HCT116 (cell line): ENCODE measurements at regions not wholly inside any gene's neighbourhood (a gene's known extent, or its start where the extent isn't known, plus 50 kb on each side); places are given as distances from the start of the nearest gene placed in this dataset.

Source experiments
- ATAC-seq: fragments of 200-7000 bp; cut with Tn5 transposase; 2 replicates; pipeline ENCODE4 v1.9.1; 2020; ENCODE audit warnings: mild to moderate bottlenecking, moderate library complexity
- BruUV-seq: library from RNA; stranded (reverse); fragments of 400-500 nt; replicated peaks from 2 replicates; lab custom pipeline; 2021; lab: Mats Ljungman, UMichigan
- CTCF ChIA-PET: fragments of 300-600 bp; sonication (Branson Sonifier 250); formaldehyde crosslinking; loops from one replicate; lab custom pipeline; 2021; ENCODE audit warnings: antibody characterized with exemption; lab: Charles Lee
- POLR2A ChIA-PET: fragments of 300-600, 350-600 bp; sonication (Branson Sonifier 250); formaldehyde crosslinking; loops from one replicate; lab custom pipeline; 2021; ENCODE audit warnings: antibody characterized with exemption; lab: Charles Lee
- RAD21 ChIA-PET, 2 experiments: fragments of 300-600 bp; sonication (Branson Sonifier 250); formaldehyde crosslinking; loops; one replicate each; lab custom pipeline; 2023; ENCODE audit warnings: low total read pairs in 2 of 2; ENCODE audit not compliant: uncharacterized antibody in 2 of 2, unreplicated experiment in 2 of 2, low non-redundant PET in 1 of 2; lab: Charles Lee
- DNase-seq: peaks from one replicate; pipeline ENCODE4 v3.0.0-alpha.2; 2010; ENCODE audit warnings: low read depth, low spot score
- H2AFZ ChIP-seq: fragments of 200-600 bp; shearing (Covaris generic), sonication (generic); 2 replicates; pipeline ENCODE4 v1.6.1; 2017; ENCODE audit warnings: low read depth, mixed run types, mixed read lengths, antibody characterized with exemption, low read length; ENCODE audit not compliant: poor library complexity, severe bottlenecking
- H3K27ac ChIP-seq: 2 replicates; pipeline ENCODE4 v1.5.1; 2012; ENCODE audit warnings: low read depth, low read length
- H3K27me3 ChIP-seq: fragments of 200-600 bp; sonication (generic); 2 replicates; pipeline ENCODE4 v1.6.1; 2016; ENCODE audit warnings: mixed run types, low read length, mixed read lengths; ENCODE audit not compliant: insufficient read depth
- H3K36me3 ChIP-seq, 2 experiments: fragments of 200-500 bp in 1 of 2; fragments of 200-600 bp in 1 of 2; sonication (Bioruptor generic) in 1 of 2; sonication (generic) in 1 of 2; 2 replicates each; pipeline versions ENCODE4 v1.5.1 to v1.6.1; 2014 to 2016; ENCODE audit warnings: low read length in 2 of 2, inconsistent platforms in 1 of 2, mixed read lengths in 1 of 2, mixed run types in 1 of 2; ENCODE audit not compliant: insufficient read depth in 2 of 2, control insufficient read depth in 1 of 2
- H3K4me1 ChIP-seq, 2 experiments: fragments of 200-600 bp in 1 of 2; sonication (generic) in 1 of 2; 2 replicates each; pipeline versions ENCODE4 v1.5.1 to v1.6.1; 2012 to 2017; ENCODE audit warnings: low read length in 2 of 2, inconsistent platforms in 1 of 2, mild to moderate bottlenecking in 1 of 2, mixed read lengths in 1 of 2, mixed run types in 1 of 2, moderate library complexity in 1 of 2; ENCODE audit not compliant: insufficient read depth in 2 of 2, control insufficient read depth in 1 of 2
- H3K4me2 ChIP-seq: fragments of 200-600 bp; sonication (generic); 2 replicates; pipeline ENCODE4 v1.6.1; 2017; ENCODE audit warnings: mixed run types, low read length, mixed read lengths
- H3K4me3 ChIP-seq, 2 experiments: fragments of 200-600 bp in 1 of 2; sonication (generic) in 1 of 2; replicated peaks in 1 of 2; 2 replicates each; pipeline ENCODE4 v1.5.1; 2011 to 2016; ENCODE audit warnings: low read length in 2 of 2, control low read depth in 1 of 2, low read depth in 1 of 2, mild to moderate bottlenecking in 1 of 2, mixed read lengths in 1 of 2, mixed run types in 1 of 2
- H3K79me2 ChIP-seq: fragments of 200-600 bp; sonication (generic); 2 replicates; pipeline ENCODE4 v1.6.1; 2017; ENCODE audit warnings: mild to moderate bottlenecking, mixed run types, low read length, moderate library complexity, mixed read lengths; ENCODE audit not compliant: insufficient read depth
- H3K9ac ChIP-seq: fragments of 200-600 bp; sonication (generic); 2 replicates; pipeline ENCODE4 v1.6.1; 2016; ENCODE audit warnings: low read length, mixed read lengths
- H3K9me2 ChIP-seq: fragments of 200-600 bp; sonication (generic), shearing (Covaris generic); 2 replicates; pipeline ENCODE4 v1.6.1; 2017; ENCODE audit warnings: mixed run types, mild to moderate bottlenecking, moderate library complexity; ENCODE audit not compliant: insufficient read depth
- H3K9me3 ChIP-seq, 2 experiments: fragments of 200-500 bp in 1 of 2; fragments of 200-600 bp in 1 of 2; sonication (Bioruptor generic) in 1 of 2; sonication (generic) in 1 of 2; 2 replicates each; pipeline ENCODE4 v1.6.1; 2014 to 2017; ENCODE audit warnings: low read length in 2 of 2, mixed read lengths in 2 of 2, inconsistent platforms in 1 of 2, low read depth in 1 of 2, mild to moderate bottlenecking in 1 of 2, mixed run types in 1 of 2, moderate library complexity in 1 of 2; ENCODE audit not compliant: control insufficient read depth in 1 of 2, insufficient read depth in 1 of 2
- H4K20me1 ChIP-seq: fragments of 200-600 bp; sonication (generic), shearing (Covaris generic); 2 replicates; pipeline ENCODE4 v1.6.1; 2017; ENCODE audit warnings: mixed run types, mild to moderate bottlenecking, moderate library complexity; ENCODE audit not compliant: insufficient read depth
- ATF3 ChIP-seq: IDR thresholded peaks from 2 replicates; pipeline ENCODE4 v1.6.1; 2012
- CBX3 ChIP-seq: IDR thresholded peaks from 2 replicates; pipeline ENCODE4 v1.6.1; 2012; ENCODE audit warnings: low read depth
- CEBPB ChIP-seq: IDR thresholded peaks from 2 replicates; pipeline ENCODE4 v1.6.1; 2012; ENCODE audit warnings: low read depth
- CTCF ChIP-seq, 3 experiments: fragments of 200-600 bp in 1 of 3; sonication (generic) in 1 of 3; IDR thresholded peaks in 2 of 3; conservative IDR thresholded peaks in 1 of 3; 2 replicates each; pipeline ENCODE4 v1.5.1; 2012 to 2017; ENCODE audit warnings: low read depth in 2 of 3, low read length in 2 of 3, antibody characterized with exemption in 1 of 3, borderline replicate concordance in 1 of 3, control low read depth in 1 of 3, mild to moderate bottlenecking in 1 of 3, mixed read lengths in 1 of 3, mixed run types in 1 of 3, moderate library complexity in 1 of 3; ENCODE audit not compliant: insufficient read depth in 1 of 3
- EGR1 ChIP-seq: IDR thresholded peaks from 2 replicates; pipeline ENCODE4 v1.6.1; 2012; ENCODE audit warnings: low read depth
- ELF1 ChIP-seq: IDR thresholded peaks from 2 replicates; pipeline ENCODE4 v1.6.1; 2012; ENCODE audit warnings: low read depth, borderline replicate concordance
- EZH2 ChIP-seq: fragments of 200-600 bp; sonication (generic); IDR thresholded peaks from 2 replicates; pipeline ENCODE4 v1.6.1; 2017; ENCODE audit warnings: antibody characterized with exemption, mixed run types
- EZH2phosphoT487 ChIP-seq: fragments of 200-600 bp; IDR thresholded peaks from 2 replicates; pipeline ENCODE4 v1.6.1; 2018; ENCODE audit warnings: antibody characterized with exemption, borderline replicate concordance
- FOSL1 ChIP-seq: IDR thresholded peaks from 2 replicates; pipeline ENCODE4 v1.6.1; 2012; ENCODE audit warnings: low read depth
- MAX ChIP-seq: IDR thresholded peaks from 2 replicates; pipeline ENCODE4 v1.6.1; 2012
- POLR2A ChIP-seq: IDR thresholded peaks from 2 replicates; pipeline ENCODE4 v1.7.0; 2011; ENCODE audit warnings: borderline replicate concordance; ENCODE audit not compliant: insufficient read depth, insufficient read length; ENCODE audit errors: extremely low read depth
- POLR2AphosphoS5 ChIP-seq: IDR thresholded peaks from 2 replicates; pipeline ENCODE4 v1.6.1; 2011; ENCODE audit warnings: mild to moderate bottlenecking, low read depth, low read length, moderate library complexity
- REST ChIP-seq: IDR thresholded peaks from 2 replicates; pipeline ENCODE4 v1.6.1; 2012; ENCODE audit warnings: low read depth
- SP1 ChIP-seq: IDR thresholded peaks from 2 replicates; pipeline ENCODE4 v1.6.1; 2012; ENCODE audit warnings: low read depth
- TCF7L2 ChIP-seq: IDR thresholded peaks from 2 replicates; pipeline ENCODE4 v1.7.0; 2011; ENCODE audit warnings: borderline replicate concordance, inconsistent platforms; ENCODE audit not compliant: insufficient read depth, insufficient read length; ENCODE audit errors: extremely low read depth
- YY1 ChIP-seq: IDR thresholded peaks from 2 replicates; pipeline ENCODE4 v1.6.1; 2011; ENCODE audit warnings: low read length, low read depth, moderate library complexity, mild to moderate bottlenecking; ENCODE audit not compliant: insufficient replicate concordance; ENCODE audit errors: extremely low read depth
- ZBTB33 ChIP-seq: IDR thresholded peaks from 2 replicates; pipeline ENCODE4 v1.6.1; 2011; ENCODE audit warnings: mild to moderate bottlenecking, low read length, moderate library complexity; ENCODE audit not compliant: insufficient replicate concordance; ENCODE audit errors: extremely low read depth
- ZFX ChIP-seq: fragments of 450-650 bp; IDR thresholded peaks from 2 replicates; pipeline ENCODE4 v1.6.1; 2017
- intact Hi-C: fragments of 100-400 bp; cut with micrococcal nuclease; formaldehyde crosslinking; loops from 2 replicates; pipeline ENCODE4 v1.10.0; 2022

- POLR2A ChIA-PET: no interaction called here
- no peak for ATAC-seq
- TF ChIP-seq TCF7L2 (no peak), EZH2 (no peak), ZBTB33 (no peak), SP1 (no peak), POLR2A (no peak), EGR1 (no peak), CBX3 (no peak), FOSL1 (no peak), POLR2AphosphoS5 (no peak), ATF3 (no peak), EZH2phosphoT487 (no peak), CTCF (IDR thresholded peaks at IDR 0.05 in 2 of 3, conservative IDR thresholded peaks at IDR 0.05 in 1 of 3; ENCODE audit: borderline replicate concordance in 1 of 3, insufficient read depth in 1 of 3, low read depth in 2 of 3, low read length in 2 of 3) (no peak), ZFX (no peak), MAX (no peak), YY1 (no peak), REST (no peak), ELF1 (no peak), CEBPB (no peak)
- no peaks in the 10 kb centered on the region for H3K36me3 ChIP-seq
- no peaks in the 10 kb centered on the region for H3K9me3 ChIP-seq
- intact Hi-C loops: no loop called here
- H3K4me1 ChIP-seq: no peaks in the 10 kb centered on the region
- H3K79me2 ChIP-seq: no peaks in the 10 kb centered on the region
- H3K27me3 ChIP-seq: no peaks in the 10 kb centered on the region
- H3K4me2 ChIP-seq: no peak overlapping the region
- CTCF ChIA-PET: no interaction called here
- RAD21 ChIA-PET: no interaction called here
- no peaks in the 10 kb centered on the region for H3K9me2 ChIP-seq
- no peak for DNase-seq
- H3K9ac ChIP-seq: no peak overlapping the region
- no peaks in the 10 kb centered on the region for H4K20me1 ChIP-seq
- no peak overlapping the region for H3K27ac ChIP-seq
- no peak overlapping the region for H2AFZ ChIP-seq
- no TSS peak for BruUV-seq
- no peak overlapping the region for H3K4me3 ChIP-seq
Measured at GRCh38 chr3:106305127-106305526, 436.3 kb upstream of the CBLB start.
